ENCODE measurements at regions not wholly inside any gene's neighbourhood (a gene's known extent, or its start where the extent isn't known, plus 50 kb on each side); places are given as distances from the start of the nearest gene placed in this dataset.

GRCh38 chr4:160848489-160848888 lies 1315.3 kb downstream of the FSTL5 start:
- no peak overlapping the region for H4K8ac ChIP-seq (ENCODE audit: extremely low read depth, insufficient read depth, low read length)
- no peak overlapping the region for H3K14ac ChIP-seq (ENCODE audit: insufficient read length)
- no peak overlapping the region for H3K9ac ChIP-seq (replicated peaks in 1 of 4; ENCODE audit: extremely low read depth in 1 of 4, low read depth in 3 of 4, low read length in 3 of 4)
- no peak overlapping the region for H3K56ac ChIP-seq (replicated peaks; ENCODE audit: insufficient read length, low read depth, low read length)
- FAIRE-seq (no peak), DNase-seq (ENCODE audit: low read depth in 1 of 2, low spot score in 2 of 2) (no peak)
- no peak overlapping the region for H2AK5ac ChIP-seq (ENCODE audit: low read depth, low read length)
- no peak overlapping the region for H2BK15ac ChIP-seq (ENCODE audit: low read length)
- H3K79me2 ChIP-seq (ENCODE audit: control insufficient read depth in 1 of 2, insufficient read depth in 2 of 2, low read length in 2 of 2) = no peaks in the 10 kb centered on the region
- H3K27me3 ChIP-seq (replicated peaks in 1 of 4; ENCODE audit: control insufficient read depth in 3 of 4, extremely low read depth in 1 of 4, insufficient read depth in 3 of 4, low read length in 3 of 4) = no peaks in the 10 kb centered on the region
- H2BK12ac ChIP-seq (ENCODE audit: low read depth, low read length) = no peak overlapping the region
- H3K4ac ChIP-seq (replicated peaks; ENCODE audit: insufficient read length, low read depth, low read length) = no peak overlapping the region
- H2BK120ac ChIP-seq (replicated peaks; ENCODE audit: low read depth, low read length) = no peak overlapping the region
- no peaks in the 10 kb centered on the region for H3K23me2 ChIP-seq (ENCODE audit: low read depth, low read length)
- no peak overlapping the region for H4K91ac ChIP-seq (replicated peaks; ENCODE audit: insufficient read length, low read length)
- no peak overlapping the region for H3K23ac ChIP-seq (ENCODE audit: insufficient read length)
- no peaks in the 10 kb centered on the region for H3K4me1 ChIP-seq (replicated peaks in 1 of 4; ENCODE audit: control insufficient read depth in 3 of 4, insufficient read depth in 4 of 4, low read length in 3 of 4)
- no peak overlapping the region for H2BK5ac ChIP-seq (ENCODE audit: low read depth, low read length)
- no peaks in the 10 kb centered on the region for H4K20me1 ChIP-seq (replicated peaks in 1 of 2; ENCODE audit: control insufficient read depth in 1 of 2, insufficient read depth in 2 of 2, low read length in 2 of 2)
- no peaks in the 10 kb centered on the region for H3K9me3 ChIP-seq (ENCODE audit: insufficient read depth in 2 of 2, low read depth in 1 of 2, low read length in 1 of 2)
- no peak overlapping the region for H3K4me2 ChIP-seq (ENCODE audit: insufficient read depth in 1 of 2, low read depth in 2 of 2, low read length in 2 of 2)
- ChIA-PET POLR2A (ENCODE audit: partially characterized antibody) (no interaction called here), CTCF (ENCODE audit: partially characterized antibody) (interaction anchor here (0.7 kb wide), 1 partner anchor 570 kb away, joined by 3 read pairs; no protein-coding TSS in a partner anchor)
- H3K4me3 ChIP-seq (ENCODE audit: extremely low read depth in 1 of 4, insufficient read depth in 2 of 4, low read depth in 3 of 4, low read length in 4 of 4) = no peak overlapping the region
- TF ChIP-seq CBX5 (IDR thresholded peaks at IDR 0.05; ENCODE audit: low read depth, low read length) (no peak), CHD1 (IDR thresholded peaks at IDR 0.05; ENCODE audit: low read depth, low read length) (no peak), CHD2 (IDR thresholded peaks at IDR 0.05; ENCODE audit: low read length) (no peak), TAF7 (optimal IDR thresholded peaks at IDR 0.05; ENCODE audit: borderline replicate concordance, low read depth, low read length) (no peak), TBP (IDR thresholded peaks at IDR 0.05; ENCODE audit: low read depth, low read length) (no peak), BACH1 (IDR thresholded peaks at IDR 0.05; ENCODE audit: low read length) (no peak), SRF (IDR thresholded peaks at IDR 0.05; ENCODE audit: low read depth, low read length) (no peak)
- no peaks in the 10 kb centered on the region for H3K79me1 ChIP-seq (ENCODE audit: low read depth, low read length)
- H4K5ac ChIP-seq (ENCODE audit: insufficient read length, low read depth, low read length) = no peak overlapping the region
- H3K27ac ChIP-seq (ENCODE audit: low read depth, low read length) = no peak overlapping the region
- peak overlapping the region; percentile 40; the same call in 1 of the 2 replicates for H2AFZ ChIP-seq (ENCODE audit: low read length)
- H2BK20ac ChIP-seq (ENCODE audit: low read length) = no peak overlapping the region
- H3K18ac ChIP-seq (ENCODE audit: extremely low read depth, low read length) = no peak overlapping the region
- no peaks in the 10 kb centered on the region for H3K36me3 ChIP-seq (ENCODE audit: control insufficient read depth in 2 of 4, insufficient read depth in 4 of 4, low read length in 3 of 4)
- 90% methylated on average over 4 of the region's 4 CpGs; no CpG with 5 or more reads in 1 of the 2 experiments for WGBS, 2 experiments (ENCODE audit: extremely low coverage in 1 of 2, insufficient coverage in 1 of 2, insufficient read length in 1 of 2, insufficient replicate concordance in 2 of 2, low coverage in 1 of 2, low lambda C conversion rate in 2 of 2, missing lambda C conversion rate in 1 of 2)

Data from H1 (cell line).